SU-DHL-6 (cell line): ENCODE measurements at regions not wholly inside any gene's neighbourhood (a gene's known extent, or its start where the extent isn't known, plus 50 kb on each side); places are given as distances from the start of the nearest gene placed in this dataset.

Source experiments
- H2AFZ ChIP-seq: fragments of 200-600 bp; sonication (generic); 2 replicates; pipeline ENCODE4 v1.6.1; 2014; ENCODE audit warnings: low read depth, mild to moderate bottlenecking, moderate library complexity, mixed read lengths, antibody characterized with exemption, low read length; ENCODE audit not compliant: severe bottlenecking
- H3F3A ChIP-seq: fragments of 200-600 bp; shearing (Covaris generic); 2 replicates; pipeline ENCODE4 v1.6.0; 2016; ENCODE audit warnings: antibody characterized with exemption, mild to moderate bottlenecking; ENCODE audit not compliant: insufficient read depth
- H3K27ac ChIP-seq: fragments of 200-600 bp; sonication (generic); 2 replicates; pipeline ENCODE4 v1.5.1; 2016; ENCODE audit warnings: low read depth, mild to moderate bottlenecking, low read length, moderate library complexity, mixed read lengths
- H3K27me3 ChIP-seq: fragments of 200-600 bp; sonication (generic), shearing (Covaris generic); 2 replicates; pipeline ENCODE4 v1.6.0; 2014; ENCODE audit warnings: mild to moderate bottlenecking, low read length
- H3K36me3 ChIP-seq: fragments of 200-600 bp; sonication (generic); 2 replicates; pipeline ENCODE4 v1.6.1; 2014; ENCODE audit warnings: mild to moderate bottlenecking, low read length, mixed read lengths
- H3K4me2 ChIP-seq: fragments of 300-600, 200-600 bp; shearing (Covaris generic), sonication (generic); 2 replicates; pipeline ENCODE4 v1.6.0; 2014; ENCODE audit warnings: low read length, low read depth, mild to moderate bottlenecking; ENCODE audit not compliant: poor library complexity, severe bottlenecking
- H3K4me3 ChIP-seq: fragments of 200-600 bp; sonication (generic); 2 replicates; pipeline ENCODE4 v1.5.1; 2014; ENCODE audit warnings: antibody characterized with exemption, low read length, mild to moderate bottlenecking, mixed read lengths; ENCODE audit not compliant: insufficient read depth, poor library complexity, severe bottlenecking
- H3K79me2 ChIP-seq: fragments of 200-600 bp; sonication (generic); 2 replicates; pipeline ENCODE4 v1.6.1; 2014; ENCODE audit warnings: mild to moderate bottlenecking, low read length, moderate library complexity; ENCODE audit not compliant: insufficient read depth
- H3K9ac ChIP-seq: fragments of 200-600 bp; sonication (generic); 2 replicates; pipeline ENCODE4 v1.7.0; 2014; ENCODE audit warnings: mild to moderate bottlenecking, low read length
- H3K9me2 ChIP-seq: fragments of 200-600 bp; sonication (generic); replicated peaks from 2 replicates; pipeline ENCODE4 v1.6.1; 2014; ENCODE audit warnings: low read length; ENCODE audit not compliant: insufficient read depth
- H3K9me3 ChIP-seq: fragments of 200-600 bp; sonication (generic); 2 replicates; pipeline ENCODE4 v1.6.1; 2014; ENCODE audit warnings: low read length, mixed read lengths; ENCODE audit not compliant: insufficient read depth
- H4K20me1 ChIP-seq: fragments of 200-600 bp; sonication (generic); 2 replicates; pipeline ENCODE4 v1.6.1; 2014; ENCODE audit warnings: low read depth, mild to moderate bottlenecking, antibody characterized with exemption, low read length, moderate library complexity, mixed read lengths
- EZH2phosphoT487 ChIP-seq: fragments of 200-600 bp; sonication (generic), shearing (Covaris generic); conservative IDR thresholded peaks from 2 replicates; pipeline ENCODE4 v1.6.1; 2018; ENCODE audit warnings: mild to moderate bottlenecking, antibody characterized with exemption, low read length, moderate library complexity, mixed read lengths
- TF ChIP-seq, protein P1 (sequence below): fragments of 200-600 bp; sonication (generic); IDR thresholded peaks from one replicate; pipeline ENCODE4 v1.5.1; 2017; ENCODE audit warnings: antibody characterized with exemption, mild to moderate bottlenecking, low read length, moderate library complexity; ENCODE audit not compliant: insufficient read depth, poor library complexity, severe bottlenecking

GRCh38 chr14:97031530-97031929 lies 234.3 kb downstream of the VRK1 start:
- Histone ChIP-seq H3K79me2 (no peaks in the 10 kb centered on the region), H3K27ac (no peak overlapping the region), H3K27me3 (no peaks in the 10 kb centered on the region), H3K9me3 (no peaks in the 10 kb centered on the region), H3K9ac (no peak overlapping the region), H2AFZ (no peak overlapping the region), H4K20me1 (no peaks in the 10 kb centered on the region), H3K4me3 (no peak overlapping the region), H3K9me2 (no peaks in the 10 kb centered on the region), H3K4me2 (no peak overlapping the region), H3F3A (no peaks in the 10 kb centered on the region), H3K36me3 (no peaks in the 10 kb centered on the region)
- no peak for TF ChIP-seq EZH2phosphoT487

GRCh38 chr14:97033556-97034081 lies 236.4 kb downstream of the VRK1 start:
- Histone ChIP-seq H3K27me3 (no peaks in the 10 kb centered on the region), H3K9me3 (no peaks in the 10 kb centered on the region), H3K36me3 (no peaks in the 10 kb centered on the region), H3K4me3 (no peak overlapping the region), H3K79me2 (no peaks in the 10 kb centered on the region), H3K9me2 (no peaks in the 10 kb centered on the region), H3F3A (no peaks in the 10 kb centered on the region), H4K20me1 (no peaks in the 10 kb centered on the region), H3K9ac (no peak overlapping the region), H3K4me2 (no peak overlapping the region), H3K27ac (no peak overlapping the region), H2AFZ (no peak overlapping the region)
- TF ChIP-seq, protein P1, sequence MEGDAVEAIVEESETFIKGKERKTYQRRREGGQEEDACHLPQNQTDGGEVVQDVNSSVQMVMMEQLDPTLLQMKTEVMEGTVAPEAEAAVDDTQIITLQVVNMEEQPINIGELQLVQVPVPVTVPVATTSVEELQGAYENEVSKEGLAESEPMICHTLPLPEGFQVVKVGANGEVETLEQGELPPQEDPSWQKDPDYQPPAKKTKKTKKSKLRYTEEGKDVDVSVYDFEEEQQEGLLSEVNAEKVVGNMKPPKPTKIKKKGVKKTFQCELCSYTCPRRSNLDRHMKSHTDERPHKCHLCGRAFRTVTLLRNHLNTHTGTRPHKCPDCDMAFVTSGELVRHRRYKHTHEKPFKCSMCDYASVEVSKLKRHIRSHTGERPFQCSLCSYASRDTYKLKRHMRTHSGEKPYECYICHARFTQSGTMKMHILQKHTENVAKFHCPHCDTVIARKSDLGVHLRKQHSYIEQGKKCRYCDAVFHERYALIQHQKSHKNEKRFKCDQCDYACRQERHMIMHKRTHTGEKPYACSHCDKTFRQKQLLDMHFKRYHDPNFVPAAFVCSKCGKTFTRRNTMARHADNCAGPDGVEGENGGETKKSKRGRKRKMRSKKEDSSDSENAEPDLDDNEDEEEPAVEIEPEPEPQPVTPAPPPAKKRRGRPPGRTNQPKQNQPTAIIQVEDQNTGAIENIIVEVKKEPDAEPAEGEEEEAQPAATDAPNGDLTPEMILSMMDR, result no peak
- TF ChIP-seq EZH2phosphoT487, result no peak

DNA sequence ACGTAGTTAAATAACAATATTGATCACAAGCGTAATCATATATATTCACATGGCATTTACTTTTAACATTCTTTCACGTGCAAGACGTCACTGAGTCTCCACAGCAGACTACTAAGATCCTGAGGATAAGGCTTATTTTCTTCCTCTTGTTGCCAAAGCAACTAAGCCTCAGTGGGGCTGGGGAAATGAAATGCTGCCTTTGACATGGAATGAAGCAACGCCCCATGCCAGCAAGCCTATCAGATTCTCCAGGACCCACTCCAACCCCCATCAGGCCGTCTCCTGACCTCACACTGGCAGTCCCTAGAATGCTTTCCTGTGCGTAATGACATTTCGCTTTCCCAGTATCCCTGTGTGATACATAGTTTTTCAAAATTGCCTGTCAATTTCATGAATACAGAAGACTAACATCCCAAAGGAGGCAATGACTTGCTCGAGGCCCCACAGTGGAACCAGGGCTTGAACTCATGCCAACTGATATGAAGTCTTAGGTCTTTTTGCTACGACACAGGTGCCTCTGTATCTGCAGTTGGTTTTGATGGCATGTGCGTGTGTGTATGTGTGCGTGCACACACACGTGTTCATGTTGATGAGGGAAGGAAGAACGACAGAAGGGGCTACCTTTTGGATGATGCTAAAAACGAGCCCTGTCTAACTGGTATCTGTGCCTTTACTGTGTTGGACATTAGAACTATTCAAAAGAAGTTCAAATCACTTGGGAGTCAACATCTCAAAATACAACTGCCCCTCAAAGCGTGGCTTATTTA lies 239.1 kb downstream of the VRK1 start:
- Histone ChIP-seq H4K20me1 (no peaks in the 10 kb centered on the region), H3K27ac (no peak overlapping the region), H3K9ac (no peak overlapping the region), H3K4me3 (no peak overlapping the region), H2AFZ (no peak overlapping the region), H3F3A (no peaks in the 10 kb centered on the region), H3K36me3 (no peaks in the 10 kb centered on the region), H3K9me3 (peaks cover 7% of the 10 kb centered on the region; the same call in 1 of the 2 replicates), H3K9me2 (no peaks in the 10 kb centered on the region), H3K79me2 (no peaks in the 10 kb centered on the region), H3K27me3 (no peaks in the 10 kb centered on the region), H3K4me2 (no peak overlapping the region)
- TF ChIP-seq EZH2phosphoT487, result no peak
- TF ChIP-seq, protein P1, result no peak
